ENCODE measurements at regions not wholly inside any gene's neighbourhood (a gene's known extent, or its start where the extent isn't known, plus 50 kb on each side); places are given as distances from the start of the nearest gene placed in this dataset.

DNA sequence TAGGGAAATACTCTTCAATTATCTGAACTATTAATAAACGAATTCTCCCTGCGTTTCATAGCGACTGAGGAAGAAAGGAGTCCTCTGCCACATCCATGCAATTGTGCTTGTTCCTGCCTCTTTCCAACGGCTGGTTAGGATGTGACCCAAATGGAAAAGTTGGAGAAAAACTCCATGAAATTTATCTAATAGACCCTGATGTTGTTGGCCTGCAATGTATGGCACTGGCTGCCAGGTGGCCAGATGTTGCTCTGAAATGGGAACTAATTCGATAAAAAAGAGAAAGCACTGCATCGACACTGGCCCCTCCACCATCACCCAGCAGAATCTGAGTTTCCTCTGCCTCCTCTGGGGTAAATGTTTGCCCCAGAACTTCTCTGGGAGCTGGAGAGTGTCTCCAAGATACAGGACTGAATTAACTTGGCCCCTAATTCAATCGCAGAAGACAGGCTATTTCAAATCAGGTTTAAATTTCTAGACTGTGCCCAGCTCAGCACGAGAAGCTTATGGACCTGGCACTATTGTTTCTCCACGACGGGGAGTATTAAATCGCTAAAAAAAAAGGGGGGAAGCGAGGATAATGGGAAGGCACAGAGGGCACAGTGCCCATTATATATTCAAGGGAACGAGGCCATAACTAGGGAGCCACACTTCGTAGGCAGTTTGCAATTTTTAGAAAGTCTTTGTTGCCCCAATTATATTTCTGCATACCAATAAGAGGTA, 103.9 kb downstream of the ZIC5 start:
- no peak for DNase-seq (ENCODE audit: insufficient read length, low spot score)
- no peak for FAIRE-seq
- TF ChIP-seq, protein P1, sequence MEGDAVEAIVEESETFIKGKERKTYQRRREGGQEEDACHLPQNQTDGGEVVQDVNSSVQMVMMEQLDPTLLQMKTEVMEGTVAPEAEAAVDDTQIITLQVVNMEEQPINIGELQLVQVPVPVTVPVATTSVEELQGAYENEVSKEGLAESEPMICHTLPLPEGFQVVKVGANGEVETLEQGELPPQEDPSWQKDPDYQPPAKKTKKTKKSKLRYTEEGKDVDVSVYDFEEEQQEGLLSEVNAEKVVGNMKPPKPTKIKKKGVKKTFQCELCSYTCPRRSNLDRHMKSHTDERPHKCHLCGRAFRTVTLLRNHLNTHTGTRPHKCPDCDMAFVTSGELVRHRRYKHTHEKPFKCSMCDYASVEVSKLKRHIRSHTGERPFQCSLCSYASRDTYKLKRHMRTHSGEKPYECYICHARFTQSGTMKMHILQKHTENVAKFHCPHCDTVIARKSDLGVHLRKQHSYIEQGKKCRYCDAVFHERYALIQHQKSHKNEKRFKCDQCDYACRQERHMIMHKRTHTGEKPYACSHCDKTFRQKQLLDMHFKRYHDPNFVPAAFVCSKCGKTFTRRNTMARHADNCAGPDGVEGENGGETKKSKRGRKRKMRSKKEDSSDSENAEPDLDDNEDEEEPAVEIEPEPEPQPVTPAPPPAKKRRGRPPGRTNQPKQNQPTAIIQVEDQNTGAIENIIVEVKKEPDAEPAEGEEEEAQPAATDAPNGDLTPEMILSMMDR (IDR thresholded peaks at IDR 0.05; ENCODE audit: insufficient read depth, missing control alignments): no peak

DNA sequence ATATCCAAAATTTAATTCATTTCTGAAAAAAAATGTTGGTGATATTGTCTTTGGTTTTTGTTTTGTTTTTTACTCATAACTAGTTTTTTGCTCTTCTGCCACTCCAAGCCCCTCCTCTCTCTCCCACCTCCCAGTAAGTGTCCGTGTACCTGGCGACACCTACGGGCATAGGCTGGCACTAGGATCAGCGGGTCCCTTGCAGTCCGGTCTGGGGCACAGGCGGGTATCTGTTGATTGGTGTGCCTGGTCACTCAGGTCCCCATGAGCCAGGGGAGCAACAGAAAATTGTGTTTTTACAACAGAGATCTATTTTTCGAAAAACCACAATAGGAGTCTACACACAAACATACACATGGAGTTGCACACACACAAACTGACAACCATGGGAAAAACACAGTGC, 104.8 kb downstream of the ZIC5 start:
- TF ChIP-seq, protein P1 (IDR thresholded peaks at IDR 0.05; ENCODE audit: insufficient read depth, missing control alignments): peak; percentile 18
- no peak for FAIRE-seq
- no peak for DNase-seq (ENCODE audit: insufficient read length, low spot score)

DNA sequence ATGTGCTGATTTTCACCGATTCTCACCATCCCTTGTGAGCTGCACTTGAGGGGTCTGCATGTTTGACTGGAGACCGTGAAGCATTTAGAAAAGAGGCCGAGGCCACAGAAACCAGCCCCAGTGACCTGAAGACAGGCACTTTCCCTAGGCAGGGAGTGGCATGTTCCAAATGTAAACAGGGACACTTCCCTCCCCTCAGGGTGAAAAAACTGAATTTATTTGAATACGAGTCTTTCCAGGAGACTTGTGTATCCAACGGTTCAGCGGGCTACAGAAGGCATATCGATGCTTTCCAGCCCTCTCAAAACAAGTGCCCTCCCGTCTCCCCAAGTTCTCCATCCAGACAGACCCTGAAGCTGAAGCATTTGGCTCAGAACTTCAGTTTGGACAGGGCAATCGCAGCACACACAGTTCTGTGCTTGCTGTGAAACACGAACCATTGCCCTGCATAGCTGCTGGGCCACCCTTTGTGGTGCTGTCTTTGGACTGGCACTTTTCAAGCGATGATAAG, 106.1 kb downstream of the ZIC5 start:
- DNase-seq (ENCODE audit: insufficient read length, low spot score): no peak
- no peak for FAIRE-seq

DNA sequence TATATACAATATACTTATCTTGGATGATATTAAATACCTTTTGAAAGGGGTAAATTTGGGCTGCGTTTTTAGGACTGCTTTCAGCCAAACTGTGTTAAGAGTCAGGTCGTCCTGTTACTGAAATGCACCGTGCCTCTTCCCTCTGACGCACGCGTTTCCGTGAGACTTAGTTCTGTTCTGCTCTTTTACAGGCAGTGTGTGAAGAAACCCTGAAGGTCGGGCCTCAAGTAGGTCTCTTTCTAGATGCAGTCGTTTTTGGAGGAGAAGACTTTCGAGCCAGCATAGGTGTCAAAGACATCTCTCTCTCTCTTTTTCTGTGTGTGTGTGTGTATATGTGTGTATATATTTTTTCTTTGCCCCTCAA, 107.0 kb downstream of the ZIC5 start:
- no peak for FAIRE-seq
- no peak for DNase-seq (ENCODE audit: insufficient read length, low spot score)
- TF ChIP-seq, protein P1 (IDR thresholded peaks at IDR 0.05; ENCODE audit: insufficient read depth, missing control alignments): no peak

More for the DNA sequence above, 106.1 kb downstream of the ZIC5 start:
- TF ChIP-seq, protein P1 (IDR thresholded peaks at IDR 0.05; ENCODE audit: insufficient read depth, missing control alignments): no peak

DNA sequence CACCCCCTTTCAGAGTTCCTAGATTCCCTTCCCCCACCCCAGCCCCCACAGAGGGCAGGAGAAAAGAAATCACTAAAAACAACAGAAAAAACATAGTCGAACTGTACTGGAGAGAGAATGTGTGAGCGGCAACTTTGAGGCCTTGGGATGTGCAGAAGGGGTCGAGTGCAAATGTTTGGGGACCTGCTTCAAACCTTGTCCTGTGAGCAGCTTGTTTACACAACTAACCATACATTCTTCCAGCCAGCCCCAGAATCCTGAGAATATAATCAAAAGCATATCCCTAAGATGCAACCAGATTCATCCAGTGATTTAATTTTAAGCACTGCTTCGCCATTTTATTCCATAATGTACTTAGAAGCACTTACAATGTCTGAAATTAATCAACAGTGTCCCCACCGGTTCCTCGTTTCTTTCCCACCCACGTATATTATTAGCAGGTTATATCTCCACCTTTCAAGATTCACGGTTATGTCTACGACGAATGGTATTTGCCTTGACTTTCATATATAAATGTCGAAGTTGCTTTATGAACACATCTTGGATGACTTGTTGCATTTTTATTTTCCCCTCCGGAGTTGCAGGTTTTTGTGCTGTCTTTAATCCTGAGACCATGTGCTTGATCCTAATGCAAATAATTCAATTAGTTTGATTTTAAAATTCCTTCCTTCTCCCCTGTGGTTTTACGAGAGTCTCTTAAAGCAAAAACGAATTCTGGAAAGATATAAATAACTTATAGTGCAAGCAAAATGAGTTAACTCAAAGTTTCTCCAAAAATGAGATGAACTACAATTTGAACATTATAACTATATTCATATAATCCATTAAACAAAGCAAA, 107.6 kb downstream of the ZIC5 start:
- TF ChIP-seq, protein P1 (IDR thresholded peaks at IDR 0.05; ENCODE audit: insufficient read depth, missing control alignments): no peak
- DNase-seq (ENCODE audit: insufficient read length, low spot score) (no peak), FAIRE-seq (no peak)

DNA sequence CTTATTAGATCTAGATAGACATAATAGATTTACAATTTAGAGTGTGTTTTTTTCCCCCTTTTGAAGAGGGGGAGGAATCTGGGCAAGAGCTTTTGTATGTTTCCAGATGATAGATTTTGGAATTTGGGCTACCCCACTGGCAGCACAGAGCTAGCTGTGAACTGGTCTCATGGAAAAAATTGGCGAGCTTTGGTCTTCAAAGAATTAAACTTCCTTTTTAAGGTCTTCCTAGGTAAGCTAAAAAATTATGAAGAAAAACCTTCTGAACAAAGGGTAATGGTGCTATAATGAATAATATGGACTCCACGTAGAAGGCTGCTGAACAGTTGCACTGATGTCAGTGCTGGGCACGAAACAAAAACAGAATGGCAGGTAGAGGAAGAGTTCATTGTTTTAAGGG, 109.3 kb downstream of the ZIC5 start:
- TF ChIP-seq, protein P1 (IDR thresholded peaks at IDR 0.05; ENCODE audit: insufficient read depth, missing control alignments): no peak
- FAIRE-seq (no peak), DNase-seq (ENCODE audit: insufficient read length, low spot score) (no peak)
